Erythroblast (primary cell): ENCODE measurements at regions not wholly inside any gene's neighbourhood (a gene's known extent, or its start where the extent isn't known, plus 50 kb on each side); places are given as distances from the start of the nearest gene placed in this dataset.
"Not testable (repeated sequence)": the region's sequence is repeated elsewhere in the genome, so short reads cannot be mapped to it uniquely, and the experiment has no call there.

Experiments used
- DNase-seq, 2 experiments: peaks; one replicate each; lab custom pipeline; 2025; lab: John Stamatoyannopoulos, UW
- GATA1 ChIP-seq: IDR thresholded peaks from 2 replicates; pipeline ENCODE4 v1.6.1; 2011; ENCODE audit warnings: low read depth, mild to moderate bottlenecking, control low read depth, low read length, moderate library complexity
- POLR2A ChIP-seq: IDR thresholded peaks from 2 replicates; pipeline ENCODE4 v1.6.1; 2011; ENCODE audit warnings: mild to moderate bottlenecking, low read length

DNA sequence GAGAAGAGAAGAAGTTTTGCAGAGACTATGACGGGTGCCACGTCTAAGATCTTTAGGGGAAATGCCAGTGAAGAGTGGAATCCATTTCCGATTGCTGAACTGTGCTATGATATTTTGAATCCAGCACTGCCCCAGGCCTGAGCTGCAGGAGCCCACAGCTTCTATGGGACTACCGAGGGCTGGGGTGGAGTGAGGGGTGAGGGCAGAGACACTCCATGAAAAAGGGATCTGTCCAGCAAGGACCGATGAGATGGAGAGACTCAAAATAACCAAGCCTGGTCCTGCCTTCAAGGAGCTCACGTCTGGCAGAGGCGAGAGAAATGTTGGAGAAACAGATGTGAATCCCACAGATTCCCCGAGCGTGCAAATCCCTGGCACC is 79.8 kb upstream of the MEF2A start:
- DNase-seq, result no peak

DNA sequence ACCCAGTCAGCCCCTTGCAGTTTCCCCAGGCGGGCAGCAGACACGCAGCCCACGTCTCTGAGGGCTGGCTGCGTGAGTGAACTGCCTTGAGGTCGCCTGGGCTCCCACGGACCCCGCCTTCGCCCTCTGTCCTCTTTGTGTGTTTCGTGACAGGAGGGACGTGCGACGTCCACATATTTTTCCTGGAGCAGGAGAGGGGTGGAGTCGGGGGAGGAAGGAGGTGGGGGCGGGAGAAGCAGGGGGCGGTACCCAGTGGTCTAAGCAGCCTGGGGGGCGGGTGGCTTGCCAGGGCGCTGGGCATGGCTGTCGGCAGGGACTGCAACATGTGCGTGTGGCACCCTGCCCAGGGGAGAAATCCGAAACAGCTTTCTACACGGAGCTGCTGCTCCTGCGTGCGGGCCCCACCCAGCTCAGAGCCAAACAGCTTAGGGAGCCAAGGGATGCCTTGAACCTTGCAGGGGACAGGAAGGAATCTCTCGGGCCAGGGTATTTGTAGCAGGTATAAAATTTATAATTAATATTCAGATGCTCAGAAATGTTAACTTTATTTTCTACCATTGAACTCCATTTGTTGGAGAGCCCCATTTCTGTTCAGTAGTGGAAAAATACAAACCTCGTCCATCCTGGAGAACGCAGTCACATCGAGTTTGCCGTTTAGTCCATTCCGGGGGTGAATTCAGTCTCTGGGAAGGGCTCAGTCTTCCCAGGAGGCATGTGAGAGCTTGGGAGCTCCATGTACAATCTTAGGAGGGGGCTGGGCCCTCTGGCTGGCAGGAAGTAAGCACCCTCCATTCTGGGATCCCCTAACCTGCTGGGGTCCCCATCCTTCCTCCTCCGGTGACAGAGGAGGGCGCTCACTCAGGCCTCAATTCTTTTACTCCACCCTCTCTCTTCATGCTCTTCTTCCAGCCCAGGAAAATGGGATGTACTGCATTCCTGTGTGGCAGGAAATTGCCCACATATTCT is 79.1 kb upstream of the MEF2A start:
- no peak for DNase-seq
- no peak for TF ChIP-seq POLR2A
- TF ChIP-seq GATA1, result no peak

More for the DNA sequence above, 79.8 kb upstream of the MEF2A start:
- no peak for TF ChIP-seq GATA1
- TF ChIP-seq POLR2A, result no peak

DNA sequence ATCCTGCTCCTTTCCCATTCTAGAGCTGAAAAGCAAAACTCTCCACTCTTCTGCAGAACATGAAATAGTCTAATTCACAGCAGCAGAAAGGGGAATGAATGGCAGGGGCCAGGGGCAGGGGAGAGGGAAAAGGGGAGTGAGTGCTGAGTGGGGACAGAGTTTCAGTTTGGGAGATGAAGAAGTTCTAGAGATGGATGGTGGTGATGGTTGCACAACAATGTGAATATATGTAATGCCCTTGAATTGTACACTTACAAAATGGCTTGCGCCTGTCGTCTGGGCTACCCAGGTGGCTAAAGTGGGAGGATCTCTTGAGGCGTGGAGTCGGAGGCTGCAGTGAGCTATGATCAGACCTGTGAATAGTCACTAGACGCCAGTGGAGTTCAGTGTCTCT is 78.5 kb upstream of the MEF2A start:
- no peak for DNase-seq

DNA sequence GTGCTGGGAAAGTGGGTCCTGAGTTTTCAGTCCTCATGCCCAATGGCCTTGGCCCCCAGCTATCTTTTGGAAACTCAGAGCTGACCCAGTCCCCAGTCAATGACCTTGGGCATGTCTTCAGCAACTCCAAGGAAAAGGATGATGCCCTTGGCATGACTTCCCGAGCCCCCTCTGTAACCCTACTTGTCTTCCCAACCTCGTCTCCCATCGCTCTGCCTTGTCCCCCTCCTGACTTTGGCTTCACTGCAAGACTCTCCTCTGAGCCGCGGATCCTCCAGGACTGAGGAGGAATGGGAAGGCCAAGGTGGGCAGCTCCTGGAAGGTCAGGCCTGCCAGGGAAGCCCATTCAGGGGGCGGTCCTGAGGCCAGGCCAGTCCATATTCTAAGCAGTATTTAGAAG is 73.5 kb upstream of the MEF2A start:
- no peak for DNase-seq
- TF ChIP-seq GATA1 (no peak), POLR2A (no peak)

More for the DNA sequence above, 78.5 kb upstream of the MEF2A start:
- TF ChIP-seq POLR2A, result no peak
- no peak for TF ChIP-seq GATA1

DNA sequence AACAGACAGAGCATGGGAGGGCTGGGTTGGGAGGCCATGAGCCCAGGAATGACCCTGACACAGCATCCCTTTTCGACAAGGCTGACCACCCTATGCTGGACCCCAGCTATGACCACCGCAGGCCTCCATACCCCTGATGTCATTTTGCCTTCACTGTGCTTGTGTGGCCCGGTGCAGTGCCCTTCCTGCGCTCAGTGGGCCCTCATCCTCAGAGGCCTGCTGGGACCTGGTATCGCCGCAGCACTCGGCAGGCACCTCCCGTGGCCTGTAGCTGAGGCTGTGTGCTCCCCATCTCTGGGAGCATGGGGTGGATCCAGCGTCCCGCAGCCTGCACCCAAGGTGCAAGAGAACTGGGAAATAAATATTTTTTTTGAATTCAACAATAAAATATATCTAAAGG is 73.1 kb upstream of the MEF2A start:
- TF ChIP-seq POLR2A (no peak), GATA1 (no peak)
- no peak for DNase-seq

DNA sequence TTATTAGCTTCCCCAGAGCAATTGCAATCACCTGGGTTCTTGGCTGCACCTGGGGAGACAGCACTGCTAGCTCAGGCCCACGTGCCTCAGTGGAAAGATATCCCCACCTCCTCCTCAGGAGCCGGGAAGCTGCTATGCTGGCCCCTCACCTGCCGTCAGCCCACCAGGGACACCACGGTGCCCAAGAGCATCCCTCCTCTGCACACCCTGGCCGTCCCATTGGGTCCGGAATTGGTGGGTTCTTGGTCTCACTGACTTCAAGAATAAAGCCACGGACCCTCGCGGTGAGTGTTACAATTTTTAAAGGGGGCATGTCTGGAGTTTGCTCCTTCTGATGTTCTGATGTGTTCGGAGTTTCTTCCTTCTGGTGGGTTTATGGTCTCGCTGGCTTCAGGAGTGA is 72.3 kb upstream of the MEF2A start:
- TF ChIP-seq POLR2A (no peak), GATA1 (no peak)
- DNase-seq, result no peak

DNA sequence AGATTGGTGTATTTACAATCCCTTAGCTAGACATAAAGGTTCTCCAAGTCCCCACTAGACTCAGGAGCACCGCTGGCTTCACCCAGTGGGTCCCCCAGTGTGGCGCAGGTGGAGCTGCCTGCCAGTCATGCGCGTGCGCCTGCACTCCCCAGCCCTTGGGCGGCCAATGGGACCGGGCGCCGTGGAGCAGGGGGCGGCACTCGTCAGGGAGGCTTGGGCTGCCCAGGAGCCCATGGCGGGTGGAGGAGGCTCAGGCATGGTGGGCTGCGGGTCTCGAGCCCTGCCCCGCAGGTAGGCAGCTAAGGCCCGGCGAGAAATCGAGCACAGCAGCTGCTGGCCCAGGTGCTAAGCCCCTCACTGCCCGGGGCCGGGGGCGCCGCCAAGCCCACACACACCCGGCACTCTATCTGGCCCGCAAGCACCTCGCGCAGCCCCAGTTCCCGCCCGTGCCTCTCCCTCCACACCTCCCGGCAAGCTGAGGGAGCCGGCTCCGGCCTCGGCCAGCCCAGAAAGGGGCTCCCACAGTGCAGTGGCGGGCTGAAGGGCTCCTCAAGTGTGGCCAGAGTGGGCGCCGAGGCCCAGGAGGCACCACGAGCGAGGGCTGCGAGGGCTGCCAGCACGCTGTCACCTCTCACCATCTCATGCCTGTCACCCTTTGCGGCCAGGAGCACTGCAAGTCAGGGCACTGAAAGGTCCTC is 71.1 kb upstream of the MEF2A start:
- not testable (repeated sequence) for DNase-seq

DNA sequence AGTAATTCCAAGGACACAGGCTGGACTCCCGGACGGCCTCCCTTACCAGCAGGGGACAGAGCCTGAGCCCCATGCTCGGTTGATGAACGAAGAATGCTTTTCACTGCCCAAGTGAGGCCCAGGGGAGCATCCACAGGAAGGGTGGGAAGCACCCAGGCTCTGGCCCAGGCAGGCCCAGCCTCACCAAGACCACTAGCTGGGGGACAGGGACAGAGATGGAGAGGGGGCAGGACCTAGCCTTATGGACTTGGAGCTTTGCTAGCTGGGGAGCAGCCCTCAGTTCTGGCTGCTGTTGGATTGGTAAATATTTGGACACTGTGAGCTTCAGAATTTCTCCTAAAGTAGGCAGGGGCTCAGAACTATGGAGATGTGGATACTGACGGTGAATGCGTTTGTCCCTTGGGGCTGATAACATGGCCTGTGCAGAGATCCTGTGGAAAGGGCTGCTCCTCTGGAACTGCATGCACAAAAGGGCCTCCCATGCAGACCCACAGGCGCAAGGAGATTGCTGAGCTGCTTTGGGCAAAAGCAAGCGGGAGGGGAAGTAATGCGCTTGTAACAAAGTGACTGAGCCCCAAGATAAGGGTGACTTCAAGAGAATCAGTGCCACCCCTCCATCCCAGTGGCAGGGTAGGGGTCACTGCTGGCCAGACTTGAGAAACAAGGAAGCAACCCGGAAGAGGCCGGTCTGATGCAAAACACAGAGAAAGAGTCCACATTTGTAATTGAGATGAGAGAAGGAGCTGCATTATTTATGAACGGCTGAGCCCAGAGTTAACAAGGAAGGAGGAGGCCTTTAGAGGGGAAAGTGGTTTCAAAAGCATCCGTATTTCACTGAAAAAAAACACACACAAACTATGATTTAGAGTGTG is 70.1 kb upstream of the MEF2A start:
- TF ChIP-seq POLR2A, result no peak
- no peak for DNase-seq

DNA sequence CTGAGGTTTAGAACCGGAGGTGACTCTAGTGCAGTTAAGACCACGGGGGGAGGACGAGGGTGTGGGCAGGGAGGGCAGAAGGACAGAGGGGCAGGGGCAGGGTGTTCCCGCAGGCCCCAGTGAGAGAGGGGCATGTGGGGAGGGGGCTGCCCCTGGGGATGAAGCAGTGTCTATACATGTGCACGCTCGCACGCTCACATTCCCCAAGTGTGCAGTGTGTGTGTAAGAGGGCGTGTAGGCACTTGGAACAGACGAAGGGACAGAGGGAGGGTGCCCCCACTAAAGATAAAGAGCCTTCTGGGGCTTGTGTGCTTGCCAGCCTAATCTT is 69.5 kb upstream of the MEF2A start:
- TF ChIP-seq GATA1 (no peak), POLR2A (no peak)
- no peak for DNase-seq

DNA sequence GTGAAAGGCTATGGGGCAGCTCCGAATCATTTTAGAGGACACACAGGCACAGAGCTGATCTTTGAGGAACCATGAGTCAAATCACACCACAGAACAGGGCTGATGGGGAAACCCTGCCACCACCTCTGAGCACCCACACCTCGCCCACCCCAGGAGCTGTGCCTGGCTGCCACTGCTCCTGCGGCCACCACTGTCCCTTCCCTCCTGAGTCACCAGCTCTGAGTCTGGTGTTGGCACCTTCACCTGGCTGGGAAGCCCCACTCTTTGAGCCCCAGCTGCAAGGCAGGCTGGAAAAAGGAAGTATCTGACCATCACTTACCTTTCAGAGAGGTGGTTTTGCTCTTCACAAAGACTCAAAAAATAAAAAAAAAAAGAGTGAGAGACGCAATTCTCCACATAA is 63.6 kb upstream of the MEF2A start:
- no peak for DNase-seq

DNA sequence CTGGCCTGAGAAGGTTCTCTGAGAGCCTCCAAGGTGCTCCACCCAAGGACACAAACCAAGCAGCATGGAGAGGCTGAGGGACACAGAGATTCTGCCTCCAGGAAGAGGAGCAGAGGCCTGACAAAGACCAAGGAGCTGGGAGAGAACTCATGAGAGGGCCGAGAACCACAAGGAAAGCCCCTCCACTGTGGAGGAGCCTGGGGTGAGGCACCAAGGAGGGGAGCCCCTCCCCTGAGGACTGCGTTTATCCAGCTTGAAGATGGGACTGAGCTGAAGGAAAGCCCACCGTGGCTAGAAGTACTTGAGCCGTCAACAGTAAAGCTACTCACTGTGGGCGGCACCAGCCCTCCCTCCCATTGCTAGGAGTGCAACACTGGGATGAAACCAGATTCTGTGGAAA is 63.1 kb upstream of the MEF2A start:
- TF ChIP-seq POLR2A (no peak), GATA1 (no peak)
- DNase-seq, result no peak

More for the DNA sequence above, 63.6 kb upstream of the MEF2A start:
- TF ChIP-seq GATA1 (no peak), POLR2A (no peak)

DNA sequence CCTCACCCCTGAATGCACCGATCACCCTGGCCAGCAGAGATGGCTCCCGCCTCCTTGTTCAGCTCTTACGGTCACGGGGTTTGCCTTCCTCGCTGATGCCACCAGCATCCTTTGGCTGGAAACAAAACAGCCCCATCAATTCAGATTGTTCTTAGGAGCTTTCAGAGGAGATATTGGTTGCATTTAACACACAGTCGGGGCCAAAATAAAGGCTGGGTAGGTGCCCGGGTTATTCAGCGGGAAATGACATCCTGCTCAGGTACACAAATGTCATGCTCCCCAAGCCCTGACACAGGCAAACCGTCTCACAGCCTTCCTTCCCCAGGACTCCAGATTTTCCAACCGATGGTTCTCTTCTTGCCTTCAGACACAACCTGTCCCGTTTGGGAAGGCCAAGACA is 62.4 kb upstream of the MEF2A start:
- no peak for TF ChIP-seq POLR2A
- no peak for TF ChIP-seq GATA1

DNA sequence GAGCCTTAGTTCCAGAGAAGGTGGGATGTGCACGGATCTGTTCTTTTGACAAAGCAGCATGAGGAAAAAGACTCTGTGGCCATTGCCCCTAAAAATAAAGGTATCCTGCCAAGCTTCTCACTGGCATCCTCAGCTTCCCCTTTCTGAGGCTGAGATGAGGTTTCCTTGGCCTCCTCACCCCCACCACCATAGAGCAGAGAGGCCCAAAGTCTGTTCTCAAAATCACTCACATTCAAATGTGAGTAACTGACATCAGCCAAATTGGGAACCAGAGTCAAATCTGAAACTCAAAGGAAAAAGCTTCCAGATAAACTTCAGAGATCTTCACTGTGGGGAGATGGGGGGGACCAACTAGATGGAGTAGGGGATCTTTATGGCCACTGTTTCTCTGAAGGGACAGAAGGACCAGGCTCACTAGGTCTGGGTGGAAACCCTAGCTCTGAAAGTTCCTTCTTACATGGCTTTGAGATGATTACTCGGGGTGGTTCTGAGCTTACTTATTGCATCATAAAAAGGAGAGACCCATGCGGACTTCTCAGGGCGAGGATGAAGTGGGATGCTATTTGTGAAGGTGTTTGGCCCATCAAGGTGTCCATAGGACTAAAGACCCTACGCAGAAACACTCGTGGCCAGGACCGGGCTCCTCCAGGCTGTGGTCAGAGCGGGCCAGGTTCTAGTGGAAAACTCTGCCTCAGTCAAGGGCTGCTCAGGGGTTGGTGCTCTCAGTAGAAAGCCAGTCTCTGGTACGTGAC is 61.5 kb upstream of the MEF2A start:
- no peak for DNase-seq
- TF ChIP-seq POLR2A, result no peak
- no peak for TF ChIP-seq GATA1

More for the DNA sequence above, 62.4 kb upstream of the MEF2A start:
- DNase-seq, result no peak
